AG04449 (cell line): ENCODE measurements at regions not wholly inside any gene's neighbourhood (a gene's known extent, or its start where the extent isn't known, plus 50 kb on each side); places are given as distances from the start of the nearest gene placed in this dataset.

Source experiments
- CTCF ChIA-PET: fragments of 350-600 bp; formaldehyde crosslinking; extraction: SDS; loops from one replicate; lab custom pipeline; 2021; ENCODE audit warnings: antibody characterized with exemption; lab: Yijun Ruan, JAX
- POLR2A ChIA-PET: fragments of 400-600, 350-600 bp; formaldehyde crosslinking; extraction: SDS; loops from one replicate; lab custom pipeline; 2020; ENCODE audit warnings: antibody characterized with exemption, inconsistent platforms; lab: Yijun Ruan, JAX
- DNase-seq: peaks from one replicate; pipeline ENCODE4 v3.0.0-alpha.2; 2010; ENCODE audit warnings: low read depth, low spot score
- H3K4me3 ChIP-seq: 2 replicates; pipeline ENCODE4 v1.5.1; 2011; ENCODE audit warnings: low read depth, mild to moderate bottlenecking, control low read depth, low read length
- TF ChIP-seq, protein P1 (sequence below): IDR thresholded peaks from one replicate; pipeline ENCODE4 v1.5.1; 2011; ENCODE audit warnings: mild to moderate bottlenecking, moderate library complexity, low read length, control low read depth, inconsistent platforms; ENCODE audit not compliant: insufficient read depth; ENCODE audit errors: missing control alignments

DNA sequence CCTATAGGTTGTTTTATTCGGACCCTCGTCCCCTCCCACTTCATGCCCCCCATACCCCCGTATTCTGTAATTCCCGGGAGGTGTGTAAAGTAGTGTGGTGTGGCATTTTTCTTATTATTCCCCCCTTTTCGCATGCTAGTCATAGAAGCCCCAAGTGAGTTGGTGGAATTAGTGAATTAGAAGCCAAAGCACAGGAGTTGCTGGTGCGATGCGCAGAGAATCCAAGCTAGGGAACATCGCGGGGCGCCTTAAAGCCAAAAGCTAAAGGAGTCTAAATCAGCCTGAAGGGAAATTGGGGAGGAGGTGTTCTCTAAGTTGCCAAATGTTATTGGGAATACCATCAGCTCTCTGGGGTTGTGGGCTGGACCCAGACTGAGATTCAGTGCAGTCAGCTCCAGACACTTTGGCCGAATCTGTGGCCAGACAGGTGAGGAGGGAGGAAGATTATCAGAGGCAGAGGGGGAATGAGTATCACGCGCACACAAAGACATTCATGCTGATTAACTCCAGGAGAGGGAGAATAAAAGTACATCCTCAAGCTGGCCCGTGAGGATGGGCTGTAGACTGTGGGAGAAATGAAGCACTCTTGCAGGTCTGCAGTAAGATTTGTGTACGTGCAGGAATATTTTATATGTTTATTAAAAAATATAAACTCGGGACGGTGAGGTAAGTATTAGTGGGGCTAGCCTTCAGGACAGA is 102.8 kb upstream of the HSD17B12 start:
- POLR2A ChIA-PET: no interaction called here
- no peak overlapping the region for H3K4me3 ChIP-seq
- CTCF ChIA-PET: interaction anchor here (1.2 to 6.9 kb wide), 5 partner anchors 10 to 274 kb away, joined by 3 to 70 read pairs (median 16); no protein-coding TSS in a partner anchor
- TF ChIP-seq, protein P1, sequence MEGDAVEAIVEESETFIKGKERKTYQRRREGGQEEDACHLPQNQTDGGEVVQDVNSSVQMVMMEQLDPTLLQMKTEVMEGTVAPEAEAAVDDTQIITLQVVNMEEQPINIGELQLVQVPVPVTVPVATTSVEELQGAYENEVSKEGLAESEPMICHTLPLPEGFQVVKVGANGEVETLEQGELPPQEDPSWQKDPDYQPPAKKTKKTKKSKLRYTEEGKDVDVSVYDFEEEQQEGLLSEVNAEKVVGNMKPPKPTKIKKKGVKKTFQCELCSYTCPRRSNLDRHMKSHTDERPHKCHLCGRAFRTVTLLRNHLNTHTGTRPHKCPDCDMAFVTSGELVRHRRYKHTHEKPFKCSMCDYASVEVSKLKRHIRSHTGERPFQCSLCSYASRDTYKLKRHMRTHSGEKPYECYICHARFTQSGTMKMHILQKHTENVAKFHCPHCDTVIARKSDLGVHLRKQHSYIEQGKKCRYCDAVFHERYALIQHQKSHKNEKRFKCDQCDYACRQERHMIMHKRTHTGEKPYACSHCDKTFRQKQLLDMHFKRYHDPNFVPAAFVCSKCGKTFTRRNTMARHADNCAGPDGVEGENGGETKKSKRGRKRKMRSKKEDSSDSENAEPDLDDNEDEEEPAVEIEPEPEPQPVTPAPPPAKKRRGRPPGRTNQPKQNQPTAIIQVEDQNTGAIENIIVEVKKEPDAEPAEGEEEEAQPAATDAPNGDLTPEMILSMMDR: no peak
- no peak for DNase-seq

DNA sequence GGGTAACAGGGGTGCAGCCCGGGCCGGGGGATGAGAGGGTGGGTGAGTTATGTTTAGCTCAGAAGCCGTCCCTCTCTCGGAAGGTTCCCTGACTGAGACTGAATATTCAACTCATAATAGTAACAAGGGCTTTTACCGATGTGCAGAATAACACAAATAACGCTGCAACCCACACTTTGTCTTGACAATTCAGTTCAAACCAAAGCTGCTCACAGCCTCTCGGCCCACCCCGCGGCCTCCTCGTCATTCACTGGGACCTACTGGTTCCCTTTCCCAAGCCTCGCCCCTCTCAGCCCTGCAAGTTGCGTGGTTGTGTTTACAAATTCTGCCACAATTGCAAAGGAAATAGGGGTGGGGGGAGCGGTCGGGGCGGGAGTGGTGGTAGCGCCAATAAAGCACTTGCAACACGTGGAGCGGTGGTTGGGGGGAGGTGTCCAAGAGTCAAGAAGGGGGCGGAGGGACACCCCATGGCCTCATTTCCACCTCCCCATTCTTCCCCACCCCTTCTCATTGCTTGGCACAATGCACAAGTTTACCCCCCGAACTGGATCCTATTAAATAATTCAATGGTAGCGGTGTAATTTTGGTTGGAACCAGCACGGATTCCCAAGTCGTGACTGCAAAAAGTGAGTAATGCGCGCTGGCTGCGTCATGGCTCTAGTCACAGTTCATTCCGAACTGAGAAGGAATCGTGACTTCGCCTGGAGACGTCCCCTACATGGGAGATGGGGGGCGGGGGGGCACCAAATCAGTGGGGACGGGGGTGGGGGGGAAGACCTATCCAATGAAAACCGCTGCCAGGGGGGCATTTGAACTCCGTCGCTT is 102.0 kb upstream of the HSD17B12 start:
- DNase-seq: no peak
- CTCF ChIA-PET: interaction anchor here (1.2 to 6.9 kb wide), 4 partner anchors 9 to 273 kb away, joined by 3 to 70 read pairs (median 19); no protein-coding TSS in a partner anchor
- H3K4me3 ChIP-seq: peak overlapping the region; percentile 61
- POLR2A ChIA-PET: no interaction called here
- TF ChIP-seq, protein P1: no peak

DNA sequence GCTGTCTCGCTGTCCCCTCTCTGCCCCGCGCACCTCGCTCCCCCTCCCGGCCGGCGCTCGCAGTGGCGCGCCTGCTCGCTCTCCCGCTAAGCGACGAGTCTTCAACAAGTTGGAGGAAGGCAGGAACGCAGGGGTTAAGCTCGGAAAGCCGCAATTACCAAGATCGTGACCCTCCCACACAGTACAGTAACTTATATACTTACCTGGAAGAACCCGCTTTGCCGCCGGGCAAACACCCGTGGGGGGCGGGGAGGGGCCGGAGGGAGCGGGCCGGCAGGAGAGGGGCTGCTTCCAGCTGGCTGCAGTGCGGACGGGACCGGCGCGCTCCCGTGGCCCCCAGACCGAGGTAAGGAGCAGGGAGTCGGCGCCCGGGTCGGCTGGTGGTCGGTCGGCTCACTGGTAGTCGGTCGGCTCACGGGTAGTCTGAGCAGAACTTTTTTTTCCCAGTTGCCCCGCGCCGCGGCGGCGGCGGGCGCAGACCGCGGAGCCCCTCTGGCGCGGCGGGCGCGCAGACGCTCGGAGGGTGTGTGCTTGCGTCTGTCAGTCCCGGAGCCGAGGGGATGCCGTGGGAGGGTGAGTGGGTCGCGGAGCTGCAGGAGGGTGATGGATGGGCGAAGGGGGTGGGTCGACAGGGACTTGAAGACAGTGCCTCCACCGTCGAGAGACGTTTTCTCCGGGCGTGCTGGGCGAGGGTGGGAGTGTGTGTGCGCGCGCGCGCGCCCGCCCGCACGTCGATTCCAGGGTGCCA is 101.2 kb upstream of the HSD17B12 start:
- POLR2A ChIA-PET: no interaction called here
- peak overlapping the region; percentile 61 for H3K4me3 ChIP-seq
- DNase-seq: no peak
- TF ChIP-seq, protein P1: peak; percentile 75
- CTCF ChIA-PET: interaction anchor here (6.9 kb wide), 1 partner anchor 13 kb away, joined by 70 read pairs; no protein-coding TSS in a partner anchor

DNA sequence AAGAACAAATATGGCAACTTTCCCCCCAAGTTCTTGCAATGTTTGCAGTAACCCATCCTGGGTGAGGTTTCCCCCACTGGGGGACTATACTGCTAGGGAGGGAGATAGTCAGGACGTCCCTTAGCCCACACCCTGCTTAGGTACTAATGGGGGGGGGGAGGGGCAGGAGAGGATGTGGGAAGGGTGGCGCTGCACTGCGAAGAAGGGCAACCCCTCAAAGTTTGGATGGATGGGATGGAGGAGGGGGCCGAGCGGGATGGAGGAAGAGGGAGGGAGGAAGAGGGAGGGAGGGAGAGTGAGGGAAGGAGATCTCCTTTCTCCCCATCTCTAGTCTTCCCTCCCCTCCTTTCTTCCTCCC is 100.6 kb upstream of the HSD17B12 start:
- ChIA-PET POLR2A (no interaction called here), CTCF (interaction anchor here (6.9 kb wide), 1 partner anchor 13 kb away, joined by 70 read pairs; no protein-coding TSS in a partner anchor)
- peak overlapping the region; percentile 61 for H3K4me3 ChIP-seq
- TF ChIP-seq, protein P1: no peak
- no peak for DNase-seq

DNA sequence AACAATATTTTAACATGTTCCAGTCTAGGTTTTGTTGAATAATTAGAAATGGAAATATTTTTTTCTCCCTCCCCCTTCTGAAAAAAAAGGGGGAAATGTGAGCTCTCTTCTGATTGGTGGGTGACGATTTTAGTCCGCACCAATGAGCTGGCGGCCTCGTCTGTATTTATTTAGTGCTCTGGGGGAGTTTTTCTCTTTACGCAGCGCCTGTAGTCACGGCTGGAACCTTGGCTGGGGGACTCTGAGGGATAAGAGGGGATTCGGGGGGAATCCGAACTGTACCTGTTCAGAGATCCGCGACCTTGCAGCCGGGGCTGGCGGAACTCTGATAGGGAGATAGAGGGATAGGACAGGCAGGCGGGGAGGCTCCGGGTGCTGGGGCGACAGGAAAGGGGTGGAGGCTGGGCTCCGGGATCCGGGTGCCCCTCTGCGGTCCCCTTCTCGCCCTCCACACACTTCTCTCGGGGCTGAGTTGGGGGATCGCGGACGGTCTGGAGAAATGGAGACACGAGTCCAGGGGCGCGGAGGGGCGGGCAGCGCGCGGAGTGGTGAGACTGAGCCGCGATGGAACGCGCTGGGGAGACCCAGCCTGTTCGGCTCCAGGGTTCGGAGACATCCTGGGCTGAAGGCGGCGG is 99.7 kb upstream of the HSD17B12 start:
- POLR2A ChIA-PET: no interaction called here
- DNase-seq: no peak
- TF ChIP-seq, protein P1: no peak
- CTCF ChIA-PET: no interaction called here
- H3K4me3 ChIP-seq: peak overlapping the region; percentile 40
